ENCODE measurements at regions not wholly inside any gene's neighbourhood (a gene's known extent, or its start where the extent isn't known, plus 50 kb on each side); places are given as distances from the start of the nearest gene placed in this dataset.

DNA sequence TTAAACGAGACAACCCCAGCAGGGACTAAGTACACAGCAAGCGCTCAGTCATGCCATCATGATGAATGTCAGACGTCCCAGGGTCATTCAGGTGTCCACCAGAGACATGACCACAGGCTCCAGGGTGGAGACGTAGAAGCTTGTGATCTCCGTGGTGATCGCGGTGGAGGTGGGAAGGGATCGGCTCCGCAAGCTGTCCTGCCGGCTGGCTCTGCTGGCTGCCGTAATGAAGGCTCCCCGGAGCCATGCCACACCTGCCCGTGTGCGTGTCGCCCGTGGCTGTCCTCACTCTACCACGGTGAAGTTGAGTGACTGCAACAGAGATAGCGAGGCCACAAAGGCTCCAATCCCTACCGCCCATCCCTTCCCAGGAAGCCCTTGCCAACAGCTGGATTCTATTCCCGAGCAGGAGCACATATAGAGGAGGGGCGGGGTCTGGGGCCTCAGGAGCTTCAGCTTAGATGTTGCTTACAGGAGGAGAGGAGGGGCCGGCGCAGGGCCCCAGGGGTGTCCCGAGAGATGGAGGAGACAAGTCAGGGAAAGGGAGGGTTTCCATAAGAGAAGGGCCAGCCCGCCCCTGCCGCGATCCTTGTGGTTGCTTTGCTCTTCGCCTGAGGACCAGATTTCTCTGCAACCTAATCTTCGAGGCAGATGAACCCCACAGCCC, 332.6 kb upstream of the SFSWAP start:
- no peak overlapping the region for H3K27ac ChIP-seq
- TF ChIP-seq, protein P1, sequence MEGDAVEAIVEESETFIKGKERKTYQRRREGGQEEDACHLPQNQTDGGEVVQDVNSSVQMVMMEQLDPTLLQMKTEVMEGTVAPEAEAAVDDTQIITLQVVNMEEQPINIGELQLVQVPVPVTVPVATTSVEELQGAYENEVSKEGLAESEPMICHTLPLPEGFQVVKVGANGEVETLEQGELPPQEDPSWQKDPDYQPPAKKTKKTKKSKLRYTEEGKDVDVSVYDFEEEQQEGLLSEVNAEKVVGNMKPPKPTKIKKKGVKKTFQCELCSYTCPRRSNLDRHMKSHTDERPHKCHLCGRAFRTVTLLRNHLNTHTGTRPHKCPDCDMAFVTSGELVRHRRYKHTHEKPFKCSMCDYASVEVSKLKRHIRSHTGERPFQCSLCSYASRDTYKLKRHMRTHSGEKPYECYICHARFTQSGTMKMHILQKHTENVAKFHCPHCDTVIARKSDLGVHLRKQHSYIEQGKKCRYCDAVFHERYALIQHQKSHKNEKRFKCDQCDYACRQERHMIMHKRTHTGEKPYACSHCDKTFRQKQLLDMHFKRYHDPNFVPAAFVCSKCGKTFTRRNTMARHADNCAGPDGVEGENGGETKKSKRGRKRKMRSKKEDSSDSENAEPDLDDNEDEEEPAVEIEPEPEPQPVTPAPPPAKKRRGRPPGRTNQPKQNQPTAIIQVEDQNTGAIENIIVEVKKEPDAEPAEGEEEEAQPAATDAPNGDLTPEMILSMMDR (conservative IDR thresholded peaks at IDR 0.05): no peak

GRCh38 chr12:131378861-131379665, 331.8 kb upstream of the SFSWAP start:
- TF ChIP-seq, protein P1 (conservative IDR thresholded peaks at IDR 0.05): no peak
- H3K27ac ChIP-seq: no peak overlapping the region

- TF ChIP-seq, protein P1 (conservative IDR thresholded peaks at IDR 0.05): no peak
- H3K27ac ChIP-seq: no peak overlapping the region
Measured at GRCh38 chr12:131379738-131380137, 331.2 kb upstream of the SFSWAP start.

- no peak overlapping the region for H3K27ac ChIP-seq
- TF ChIP-seq, protein P1 (conservative IDR thresholded peaks at IDR 0.05): no peak
Measured at GRCh38 chr12:131380220-131380964, 330.5 kb upstream of the SFSWAP start.

- H3K27ac ChIP-seq: no peak overlapping the region
- TF ChIP-seq, protein P1 (conservative IDR thresholded peaks at IDR 0.05): no peak
Measured at GRCh38 chr12:131380965-131381705, 329.8 kb upstream of the SFSWAP start.

GRCh38 chr12:131381716-131382430, 329.0 kb upstream of the SFSWAP start:
- TF ChIP-seq, protein P1 (conservative IDR thresholded peaks at IDR 0.05): no peak
- H3K27ac ChIP-seq: no peak overlapping the region

All from VCaP (cell line).